ENCODE measurements at regions not wholly inside any gene's neighbourhood (a gene's known extent, or its start where the extent isn't known, plus 50 kb on each side); places are given as distances from the start of the nearest gene placed in this dataset.

- Histone ChIP-seq H3K4me1 (peaks cover 0 to 2% of the 10 kb centered on the region in 2 donors), H3K27ac (no peak overlapping the region), H3K27me3 (no peaks in the 10 kb centered on the region), H3K4me3 (no peak overlapping the region), H3K36me3 (no peaks in the 10 kb centered on the region), H3K9me3 (no peaks in the 10 kb centered on the region)
- no peak for DNase-seq (ENCODE audit: low spot score)
- TF ChIP-seq CTCF (IDR thresholded peaks at IDR 0.05): no peak
Observed at GRCh38 chr12:20119596-20120402, 248.5 kb upstream of the PDE3A start.

- no peaks in the 10 kb centered on the region for H3K36me3 ChIP-seq
- peaks cover 0 to 8% of the 10 kb centered on the region in 2 donors for H3K4me1 ChIP-seq
- H3K9me3 ChIP-seq: no peaks in the 10 kb centered on the region
- DNase-seq (ENCODE audit: low spot score): no peak
- no peak for TF ChIP-seq CTCF (IDR thresholded peaks at IDR 0.05)
- H3K27me3 ChIP-seq: no peaks in the 10 kb centered on the region
- H3K27ac ChIP-seq: no peak overlapping the region
- no peak overlapping the region for H3K4me3 ChIP-seq
Observed at GRCh38 chr12:20120403-20120725, 248.0 kb upstream of the PDE3A start.

GRCh38 chr12:20122274-20122673, 246.1 kb upstream of the PDE3A start:
- H3K36me3 ChIP-seq: no peaks in the 10 kb centered on the region

GRCh38 chr12:20123465-20123864, 244.9 kb upstream of the PDE3A start:
- peaks cover 0 to 9% of the 10 kb centered on the region in 2 donors for H3K4me1 ChIP-seq
- TF ChIP-seq CTCF (IDR thresholded peaks at IDR 0.05): no peak
- no peak for DNase-seq (ENCODE audit: low spot score)

More at GRCh38 chr12:20122274-20122673, 246.1 kb upstream of the PDE3A start:
- DNase-seq (ENCODE audit: low spot score): no peak
- Histone ChIP-seq H3K27me3 (no peaks in the 10 kb centered on the region), H3K4me3 (no peak overlapping the region), H3K4me1 (peaks cover 0 to 9% of the 10 kb centered on the region in 2 donors), H3K27ac (no peak overlapping the region), H3K9me3 (no peaks in the 10 kb centered on the region)
- no peak for TF ChIP-seq CTCF (IDR thresholded peaks at IDR 0.05)

GRCh38 chr12:20125276-20125798, 243.0 kb upstream of the PDE3A start:
- no peak for TF ChIP-seq CTCF (IDR thresholded peaks at IDR 0.05)
- Histone ChIP-seq H3K4me3 (no peak overlapping the region), H3K27me3 (no peaks in the 10 kb centered on the region), H3K9me3 (no peaks in the 10 kb centered on the region), H3K4me1 (peaks cover 0 to 9% of the 10 kb centered on the region in 2 donors), H3K27ac (no peak overlapping the region), H3K36me3 (no peaks in the 10 kb centered on the region)
- no peak for DNase-seq (ENCODE audit: low spot score)

More at GRCh38 chr12:20123465-20123864, 244.9 kb upstream of the PDE3A start:
- Histone ChIP-seq H3K4me3 (no peak overlapping the region), H3K27ac (no peak overlapping the region), H3K9me3 (no peaks in the 10 kb centered on the region), H3K36me3 (no peaks in the 10 kb centered on the region), H3K27me3 (no peaks in the 10 kb centered on the region)
